Stomach (tissue), 8 donors: ENCODE measurements at regions not wholly inside any gene's neighbourhood (a gene's known extent, or its start where the extent isn't known, plus 50 kb on each side); places are given as distances from the start of the nearest gene placed in this dataset.

ENCODE experiments used
- DNase-seq, 2 donors: peaks; one replicate each; pipeline versions ENCODE4 v3.0.0 to v3.0.0-alpha.2; 2013 to 2019
- H3K27ac ChIP-seq, 5 donors: fragments of 200-600 bp in 4 of 5; sonication (generic) in 4 of 5; one replicate each; pipeline ENCODE4 v1.5.1; 2013 to 2019; ENCODE audit warnings: mild to moderate bottlenecking in 1 of 5, moderate library complexity in 1 of 5
- H3K27me3 ChIP-seq, 3 donors: fragments of 200-600 bp; sonication (generic); one replicate each; pipeline ENCODE4 v1.5.1; 2017 to 2019; ENCODE audit warnings: mixed run types in 1 of 3
- H3K36me3 ChIP-seq, 4 donors: fragments of 200-600 bp; sonication (generic); 1 replicate in 3 of 4; 2 replicates in 1 of 4; pipeline ENCODE4 v1.5.1; 2016 to 2019
- H3K4me1 ChIP-seq, 4 donors: fragments of 200-600 bp; sonication (generic); one replicate each; pipeline ENCODE4 v1.5.1; 2016 to 2019
- H3K4me3 ChIP-seq, 4 donors: fragments of 200-600 bp; sonication (generic) in 3 of 4; one replicate each; pipeline ENCODE4 v1.5.1; 2016 to 2019; ENCODE audit warnings: mild to moderate bottlenecking in 1 of 4
- H3K9me3 ChIP-seq, 4 donors: fragments of 200-600 bp; sonication (generic); one replicate each; pipeline ENCODE4 v1.5.1; 2016 to 2019
- CTCF ChIP-seq, 7 experiments: fragments of 450-650 bp in 4 of 7; fragments of 200-600 bp in 3 of 7; sonication (generic) in 3 of 7; IDR thresholded peaks; one replicate each; pipeline ENCODE4 v1.5.1; 2016 to 2019; ENCODE audit warnings: antibody characterized with exemption in 7 of 7, control low read depth in 2 of 7, mild to moderate bottlenecking in 1 of 7
- EP300 ChIP-seq: sonication (generic); formaldehyde crosslinking; IDR thresholded peaks from one replicate; pipeline ENCODE4 v1.6.1; 2017; ENCODE audit warnings: antibody characterized with exemption
- POLR2A ChIP-seq, 4 donors: fragments of 450-650 bp; IDR thresholded peaks; one replicate each; pipeline ENCODE4 v1.6.1; 2016; ENCODE audit warnings: antibody characterized with exemption in 4 of 4, control low read depth in 2 of 4, mild to moderate bottlenecking in 1 of 4, moderate library complexity in 1 of 4
- POLR2AphosphoS5 ChIP-seq, 3 donors: sonication (generic); formaldehyde crosslinking; IDR thresholded peaks; one replicate each; pipeline ENCODE4 v1.6.1; 2016; ENCODE audit warnings: antibody characterized with exemption in 3 of 3
- WGBS, 5 donors: extraction: QIAGEN DNeasy Blood & Tissue Kit in 3 of 5; methylation state at CpG; one replicate each; pipeline versions ENCODE4 v1.1.5 to v1.1.7; 2013 to 2018; 5-methylcytosine and 5-hydroxymethylcytosine counted together
- intact Hi-C: fragments of 100-400 bp; cut with DNase I; formaldehyde crosslinking; loops from one replicate; pipeline ENCODE4 v1.15.1; 2023; ENCODE audit warnings: low total_unique reads
- donor health status: healthy with polysubstance abuse.
- donor health status: Bipolar disorder and iron deficiency.
- donor health status: healthy.

DNA sequence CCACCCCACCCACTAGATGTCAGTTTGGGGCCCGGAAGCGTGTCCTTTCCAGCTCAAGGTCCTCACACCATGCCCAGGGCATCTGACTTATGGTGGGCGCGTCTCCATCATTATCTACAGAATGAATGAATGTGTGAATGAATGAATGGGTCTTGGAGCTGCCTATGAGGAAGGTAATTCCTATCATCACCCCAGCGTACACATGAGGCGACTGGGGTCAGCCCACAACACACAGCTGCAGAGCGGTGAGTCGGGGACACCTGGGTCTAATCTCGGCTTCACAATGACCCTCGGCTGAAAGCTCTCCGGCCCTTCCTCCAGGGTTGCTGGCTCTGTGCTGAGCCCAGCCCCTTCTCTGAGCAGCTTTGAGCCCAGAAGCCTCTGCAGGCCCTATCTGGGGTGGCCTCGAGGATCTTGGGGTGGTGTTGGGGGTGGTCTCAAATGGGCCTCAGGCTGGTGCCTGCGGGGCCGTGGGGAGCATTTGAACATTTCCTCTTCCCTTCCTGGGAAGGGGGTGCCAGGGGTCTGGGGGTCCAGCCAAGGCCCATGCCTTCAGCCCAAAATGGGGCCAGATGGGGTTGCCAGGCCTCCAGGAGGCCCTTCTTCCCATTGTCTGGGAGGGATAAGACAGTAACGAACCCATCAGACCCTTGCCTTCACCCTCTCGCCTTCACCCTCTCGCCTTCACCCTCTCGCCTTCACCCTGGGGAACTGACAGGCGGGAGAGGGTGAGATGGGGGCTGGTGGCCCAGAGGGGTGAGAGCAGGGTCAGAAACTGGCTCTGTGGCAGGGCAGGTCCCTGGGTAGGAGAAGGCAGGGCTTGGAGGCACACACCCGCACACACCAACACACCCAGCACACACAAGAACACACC, 82.4 kb downstream of the MYEOV start:
- no peak overlapping the region for H3K27ac ChIP-seq
- no peaks in the 10 kb centered on the region for H3K9me3 ChIP-seq
- intact Hi-C loops = no loop called here
- H3K4me3 ChIP-seq = no peak overlapping the region
- H3K4me1 ChIP-seq = peaks cover 0 to 24% (median 12%) of the 10 kb centered on the region in 4 donors
- H3K36me3 ChIP-seq = no peaks in the 10 kb centered on the region
- DNase-seq = peak in 1 of 2 donors; percentile 59
- peaks cover 0 to 40% (median 0%) of the 10 kb centered on the region in 3 donors for H3K27me3 ChIP-seq
- no peak for TF ChIP-seq EP300
- TF ChIP-seq CTCF (IDR thresholded peaks at IDR 0.05) = no peak
- no peak for TF ChIP-seq POLR2AphosphoS5 (IDR thresholded peaks at IDR 0.05)
- no peak for TF ChIP-seq POLR2A (IDR thresholded peaks at IDR 0.05)
- WGBS, 5 donors = 61 to 80% (median 77%) methylated on average over 14 to 20 of the region's 20 CpGs

- H3K27me3 ChIP-seq = peaks cover 0 to 40% (median 0%) of the 10 kb centered on the region in 3 donors
- H3K9me3 ChIP-seq = no peaks in the 10 kb centered on the region
- no peaks in the 10 kb centered on the region for H3K36me3 ChIP-seq
- no peak overlapping the region for H3K4me3 ChIP-seq
- H3K27ac ChIP-seq = peak overlapping the region in 1 of 5 donors; percentile 10
- peak in 1 of 2 donors; percentile 60 for DNase-seq
- intact Hi-C loops = no loop called here
- WGBS, 5 donors = 28 to 69% (median 47%) methylated on average over 23 to 54 of the region's 54 CpGs
- TF ChIP-seq EP300 (no peak), CTCF (IDR thresholded peaks at IDR 0.05) (no peak), POLR2AphosphoS5 (IDR thresholded peaks at IDR 0.05) (no peak), POLR2A (IDR thresholded peaks at IDR 0.05) (no peak)
- H3K4me1 ChIP-seq = peaks cover 0 to 24% (median 12%) of the 10 kb centered on the region in 4 donors
These were observed 83.3 kb downstream of the MYEOV start for GRCh38 chr11:69377029-69377952.

GRCh38 chr11:69377953-69378302, 84.0 kb downstream of the MYEOV start:
- Histone ChIP-seq H3K27ac (no peak overlapping the region), H3K36me3 (no peaks in the 10 kb centered on the region), H3K27me3 (peaks cover 0 to 40% (median 0%) of the 10 kb centered on the region in 3 donors), H3K4me1 (peaks cover 0 to 24% (median 12%) of the 10 kb centered on the region in 4 donors), H3K9me3 (no peaks in the 10 kb centered on the region), H3K4me3 (no peak overlapping the region)
- DNase-seq = no peak
- TF ChIP-seq EP300 (no peak), POLR2A (IDR thresholded peaks at IDR 0.05) (no peak), CTCF (IDR thresholded peaks at IDR 0.05) (no peak), POLR2AphosphoS5 (IDR thresholded peaks at IDR 0.05) (no peak)
- intact Hi-C loops = no loop called here
- WGBS, 5 donors = 66 to 80% (median 76%) methylated on average over 4 to 13 of the region's 13 CpGs; no CpG with 5 or more reads in 1 of the 5 donors
